GM12878 (cell line): ENCODE measurements at regions not wholly inside any gene's neighbourhood (a gene's known extent, or its start where the extent isn't known, plus 50 kb on each side); places are given as distances from the start of the nearest gene placed in this dataset.

Experiments
- ATAC-seq: fragments of 200-7000 bp; cut with Tn5 transposase; 3 replicates; pipeline ENCODE4 v1.9.1; 2020; ENCODE audit warnings: mild to moderate bottlenecking, moderate library complexity
- BruUV-seq: library from RNA; stranded (reverse); fragments of 400-500 nt; replicated peaks from 2 replicates; lab custom pipeline; 2021; lab: Mats Ljungman, UMichigan
- CTCF ChIA-PET: fragments of 300-600 bp; sonication (Branson Sonifier 250); formaldehyde crosslinking; extraction: SDS; loops from one replicate; lab custom pipeline; 2021; ENCODE audit warnings: inconsistent platforms; lab: Yijun Ruan, JAX
- POLR2A ChIA-PET: fragments of 350-600 bp; formaldehyde crosslinking; extraction: SDS; loops from one replicate; lab custom pipeline; 2021; ENCODE audit warnings: inconsistent platforms; lab: Charles Lee
- RAD21 ChIA-PET: fragments of 300-600 bp; sonication (Branson Sonifier 250); formaldehyde crosslinking; loops from one replicate; lab custom pipeline; 2023; ENCODE audit warnings: antibody characterized with exemption; ENCODE audit not compliant: unreplicated experiment; lab: Charles Lee
- SMC1A ChIA-PET: fragments of 300-600 bp; sonication (Branson Sonifier 250); formaldehyde crosslinking; loops from one replicate; lab custom pipeline; 2023; ENCODE audit not compliant: unreplicated experiment, uncharacterized antibody; lab: Charles Lee
- DNase-seq: peaks from one replicate; pipeline ENCODE4 v3.0.0-alpha.2; 2011; ENCODE audit warnings: low read depth, low spot score
- FAIRE-seq: peaks from 3 replicates; lab custom pipeline; 2011; peaks lifted over from hg19 to GRCh38; lab: Jason Lieb, UNC
- H2AFZ ChIP-seq: 2 replicates; pipeline ENCODE4 v1.6.0; 2011; ENCODE audit warnings: low read depth, low read length, control low read depth; ENCODE audit not compliant: control insufficient read depth
- H3K27ac ChIP-seq: 2 replicates; pipeline ENCODE4 v1.5.1; 2011; ENCODE audit warnings: control low read depth; ENCODE audit not compliant: control insufficient read depth, insufficient read depth
- H3K27me3 ChIP-seq, 2 experiments: replicated peaks in 1 of 2; 2 replicates each; pipeline versions ENCODE4 v1.6.0 to v1.6.1; 2011; ENCODE audit warnings: low read length in 1 of 2; ENCODE audit not compliant: control insufficient read depth in 2 of 2, insufficient read depth in 2 of 2
- H3K36me3 ChIP-seq, 2 experiments: 2 replicates each; pipeline ENCODE4 v1.5.1; 2011; ENCODE audit warnings: low read length in 1 of 2; ENCODE audit not compliant: control insufficient read depth in 2 of 2, insufficient read depth in 2 of 2
- H3K4me1 ChIP-seq: 2 replicates; pipeline ENCODE4 v1.6.1; 2011; ENCODE audit warnings: mild to moderate bottlenecking, low read length, moderate library complexity, mixed read lengths; ENCODE audit not compliant: control insufficient read depth, insufficient read depth
- H3K4me2 ChIP-seq: 2 replicates; pipeline ENCODE4 v1.6.0; 2011; ENCODE audit warnings: control low read depth; ENCODE audit not compliant: control insufficient read depth, insufficient read depth
- H3K4me3 ChIP-seq: fragments of 200-600 bp; sonication (generic); 2 replicates; pipeline ENCODE4 v1.5.1; 2016
- H3K79me2 ChIP-seq: 2 replicates; pipeline ENCODE4 v1.6.0; 2011; ENCODE audit warnings: low read length; ENCODE audit not compliant: control insufficient read depth, insufficient read depth
- H3K9ac ChIP-seq: 2 replicates; pipeline ENCODE4 v1.8.0; 2011; ENCODE audit warnings: low read length, control low read depth, mixed read lengths; ENCODE audit not compliant: control insufficient read depth, insufficient read depth
- H3K9me3 ChIP-seq: replicated peaks from 3 replicates; pipeline ENCODE4 v1.5.1; 2011; ENCODE audit warnings: mild to moderate bottlenecking, low read length; ENCODE audit not compliant: control insufficient read depth, insufficient read depth
- H4K20me1 ChIP-seq: 2 replicates; pipeline ENCODE4 v1.6.0; 2011; ENCODE audit not compliant: control insufficient read depth, insufficient read depth
- BACH1 ChIP-seq: fragments of 450-650 bp; IDR thresholded peaks from 2 replicates; pipeline ENCODE4 v1.6.1; 2017; ENCODE audit warnings: mild to moderate bottlenecking, borderline replicate concordance
- EGR1 ChIP-seq, 2 experiments: IDR thresholded peaks; 1 replicate in 1 of 2; 2 replicates in 1 of 2; pipeline ENCODE4 v1.6.1; 2011 to 2012; ENCODE audit warnings: low read depth in 2 of 2, low read length in 2 of 2, borderline replicate concordance in 1 of 2, mild to moderate bottlenecking in 1 of 2, moderate library complexity in 1 of 2
- EZH2 ChIP-seq: IDR thresholded peaks from 2 replicates; pipeline ENCODE4 v1.6.1; 2012; ENCODE audit warnings: low read depth, mild to moderate bottlenecking, control low read depth, inconsistent platforms, low read length, borderline replicate concordance; ENCODE audit not compliant: control insufficient read depth
- HCFC1 ChIP-seq: fragments of 150-350 bp; IDR thresholded peaks from 2 replicates; pipeline ENCODE4 v1.6.1; 2014; ENCODE audit warnings: low read length
- IKZF1 ChIP-seq: fragments of 450-650 bp; conservative IDR thresholded peaks from 2 replicates; pipeline ENCODE4 v1.6.1; 2017; ENCODE audit warnings: antibody characterized with exemption, mild to moderate bottlenecking
- KAT2A ChIP-seq: conservative IDR thresholded peaks from 2 replicates; pipeline ENCODE4 v1.6.1; 2011; ENCODE audit warnings: low read depth, low read length; ENCODE audit not compliant: control insufficient read depth
- KLF5 ChIP-seq: fragments of 450-650 bp; IDR thresholded peaks from 2 replicates; pipeline ENCODE4 v1.6.1; 2014; ENCODE audit warnings: mild to moderate bottlenecking; ENCODE audit not compliant: partially characterized antibody
- LARP7 ChIP-seq: fragments of 450-650 bp; IDR thresholded peaks from 2 replicates; pipeline ENCODE4 v1.6.1; 2017; ENCODE audit warnings: mild to moderate bottlenecking
- MTA3 ChIP-seq: IDR thresholded peaks from 2 replicates; pipeline ENCODE4 v1.6.1; 2012; ENCODE audit warnings: low read length, inconsistent platforms, borderline replicate concordance
- NFYB ChIP-seq: IDR thresholded peaks from 2 replicates; pipeline ENCODE4 v1.6.1; 2011; ENCODE audit warnings: low read depth, mild to moderate bottlenecking, low read length, improper control_type of control experiment, moderate library complexity; ENCODE audit not compliant: insufficient read depth
- POLR2AphosphoS2 ChIP-seq: IDR thresholded peaks from 2 replicates; pipeline ENCODE4 v1.6.1; 2011; ENCODE audit warnings: low read depth, mild to moderate bottlenecking, low read length, improper control_type of control experiment, moderate library complexity
- RB1 ChIP-seq: fragments of 450-650 bp; formaldehyde crosslinking; IDR thresholded peaks from 2 replicates; pipeline ENCODE4 v1.6.1; 2017; ENCODE audit warnings: mild to moderate bottlenecking, borderline replicate concordance
- RFX5 ChIP-seq: IDR thresholded peaks from 2 replicates; pipeline ENCODE4 v1.6.1; 2011; ENCODE audit warnings: low read depth, low read length, improper control_type of control experiment
- SMAD1 ChIP-seq: fragments of 450-650 bp; IDR thresholded peaks from 2 replicates; pipeline ENCODE4 v1.6.1; 2018; ENCODE audit warnings: mild to moderate bottlenecking, low read depth; ENCODE audit not compliant: partially characterized antibody
- SMC3 ChIP-seq: IDR thresholded peaks from 2 replicates; pipeline ENCODE4 v1.6.1; 2011; ENCODE audit warnings: low read length, improper control_type of control experiment, borderline replicate concordance
- SREBF1 ChIP-seq: IDR thresholded peaks from 2 replicates; pipeline ENCODE4 v1.6.1; 2012; ENCODE audit warnings: mild to moderate bottlenecking, low read length
- WGBS: methylation state at CpG from one replicate; pipeline ENCODE4 v1.1.6; 2016; ENCODE audit warnings: low lambda C conversion rate; ENCODE audit not compliant: insufficient replicate concordance, insufficient coverage; ENCODE audit errors: missing lambda C conversion rate; 5-methylcytosine and 5-hydroxymethylcytosine counted together
- in situ Hi-C: fragments of 300-500 bp; cut with MboI; formaldehyde crosslinking; loops from 9 replicates; pipeline ENCODE4 v1.14.3; 2018; ENCODE audit warnings: mixed read lengths
- intact Hi-C: fragments of 100-400 bp; cut with micrococcal nuclease; formaldehyde crosslinking; loops from one replicate; pipeline ENCODE4 v1.14.2; 2022; ENCODE audit not compliant: unreplicated experiment
- TF ChIP-seq, protein P1 (sequence below): fragments of 450-650 bp; formaldehyde crosslinking; IDR thresholded peaks from 2 replicates; pipeline ENCODE4 v1.4.0; 2022; ENCODE audit warnings: mild to moderate bottlenecking, moderate library complexity
- TF ChIP-seq, protein P2 (sequence below): fragments of 450-650 bp; IDR thresholded peaks from 2 replicates; pipeline ENCODE4 v1.6.1; 2017; ENCODE audit warnings: mild to moderate bottlenecking
- TF ChIP-seq, protein P3 (sequence below): fragments of 150-350 bp; IDR thresholded peaks from 2 replicates; pipeline ENCODE4 v1.6.1; 2014; ENCODE audit warnings: mild to moderate bottlenecking, low read depth, low read length

DNA sequence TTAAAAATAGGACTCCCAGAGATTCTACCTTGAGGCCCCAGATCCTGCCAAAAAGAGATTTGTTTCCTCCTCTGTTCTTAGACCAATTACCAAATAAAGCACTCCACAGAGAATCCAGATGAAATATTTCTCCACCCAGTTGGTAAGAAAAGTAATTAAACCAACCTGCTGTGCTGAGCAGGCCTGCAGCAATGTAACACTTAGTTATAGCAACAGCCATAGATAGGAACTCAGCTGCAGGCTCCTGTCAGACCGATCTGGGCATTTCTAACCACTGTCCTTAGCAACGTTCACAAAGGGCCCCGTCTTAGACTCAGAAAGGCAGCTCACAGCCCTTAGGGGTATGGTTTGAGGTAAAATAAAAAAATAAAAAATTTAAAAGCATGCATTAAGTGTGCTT, 271.1 kb downstream of the KCNRG start:
- Histone ChIP-seq H3K79me2 (no peaks in the 10 kb centered on the region), H3K36me3 (no peaks in the 10 kb centered on the region), H3K9ac (no peak overlapping the region), H4K20me1 (no peaks in the 10 kb centered on the region), H3K27ac (no peak overlapping the region), H2AFZ (no peak overlapping the region), H3K27me3 (peaks cover 0 to 4% of the 10 kb centered on the region in 2 experiments; a peak in 3 of 4 replicates), H3K4me2 (no peak overlapping the region), H3K4me1 (peaks cover 12% of the 10 kb centered on the region), H3K4me3 (no peak overlapping the region), H3K9me3 (no peaks in the 10 kb centered on the region; the same call in none of the 3 replicates)
- POLR2A ChIA-PET = no interaction called here
- ATAC-seq (no peak), DNase-seq (no peak), FAIRE-seq (no peak)
- in situ Hi-C loops (no loop called here), intact Hi-C loops (no loop called here)
- WGBS = 30% methylated on average over 3 of the region's 3 CpGs
- RAD21 ChIA-PET = no interaction called here
- CTCF ChIA-PET = no interaction called here
- no TSS peak for BruUV-seq
- SMC1A ChIA-PET = interaction anchor here (0.6 kb wide), 1 partner anchor 199 kb away, joined by 3 read pairs; no protein-coding TSS in a partner anchor
- TF ChIP-seq, protein P1, sequence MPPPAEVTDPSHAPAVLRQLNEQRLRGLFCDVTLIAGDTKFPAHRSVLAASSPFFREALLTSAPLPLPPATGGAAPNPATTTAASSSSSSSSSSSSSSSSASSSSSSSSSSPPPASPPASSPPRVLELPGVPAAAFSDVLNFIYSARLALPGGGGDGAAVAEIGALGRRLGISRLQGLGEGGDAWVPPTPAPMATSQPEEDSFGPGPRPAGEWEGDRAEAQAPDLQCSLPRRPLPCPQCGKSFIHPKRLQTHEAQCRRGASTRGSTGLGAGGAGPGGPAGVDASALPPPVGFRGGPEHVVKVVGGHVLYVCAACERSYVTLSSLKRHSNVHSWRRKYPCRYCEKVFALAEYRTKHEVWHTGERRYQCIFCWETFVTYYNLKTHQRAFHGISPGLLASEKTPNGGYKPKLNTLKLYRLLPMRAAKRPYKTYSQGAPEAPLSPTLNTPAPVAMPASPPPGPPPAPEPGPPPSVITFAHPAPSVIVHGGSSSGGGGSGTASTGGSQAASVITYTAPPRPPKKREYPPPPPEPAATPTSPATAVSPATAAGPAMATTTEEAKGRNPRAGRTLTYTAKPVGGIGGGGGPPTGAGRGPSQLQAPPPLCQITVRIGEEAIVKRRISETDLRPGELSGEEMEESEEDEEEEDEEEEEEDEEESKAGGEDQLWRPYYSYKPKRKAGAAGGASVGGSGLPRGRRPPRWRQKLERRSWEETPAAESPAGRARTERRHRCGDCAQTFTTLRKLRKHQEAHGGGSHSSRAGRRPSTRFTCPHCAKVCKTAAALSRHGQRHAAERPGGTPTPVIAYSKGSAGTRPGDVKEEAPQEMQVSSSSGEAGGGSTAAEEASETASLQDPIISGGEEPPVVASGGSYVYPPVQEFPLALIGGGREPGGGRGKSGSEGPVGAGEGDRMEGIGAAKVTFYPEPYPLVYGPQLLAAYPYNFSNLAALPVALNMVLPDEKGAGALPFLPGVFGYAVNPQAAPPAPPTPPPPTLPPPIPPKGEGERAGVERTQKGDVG (CRISPR knock-in tag) = no peak
- TF ChIP-seq LARP7 = no peak
- no peak for TF ChIP-seq NFYB
- no peak for TF ChIP-seq IKZF1
- no peak for TF ChIP-seq HCFC1
- TF ChIP-seq EGR1 (IDR thresholded peaks at IDR 0.05; ENCODE audit: borderline replicate concordance in 1 of 2, low read depth in 2 of 2, low read length in 2 of 2) = no peak
- no peak for TF ChIP-seq SREBF1
- TF ChIP-seq EZH2 = no peak
- no peak for TF ChIP-seq KAT2A
- TF ChIP-seq SMC3 = no peak
- no peak for TF ChIP-seq SMAD1
- TF ChIP-seq, protein P2, sequence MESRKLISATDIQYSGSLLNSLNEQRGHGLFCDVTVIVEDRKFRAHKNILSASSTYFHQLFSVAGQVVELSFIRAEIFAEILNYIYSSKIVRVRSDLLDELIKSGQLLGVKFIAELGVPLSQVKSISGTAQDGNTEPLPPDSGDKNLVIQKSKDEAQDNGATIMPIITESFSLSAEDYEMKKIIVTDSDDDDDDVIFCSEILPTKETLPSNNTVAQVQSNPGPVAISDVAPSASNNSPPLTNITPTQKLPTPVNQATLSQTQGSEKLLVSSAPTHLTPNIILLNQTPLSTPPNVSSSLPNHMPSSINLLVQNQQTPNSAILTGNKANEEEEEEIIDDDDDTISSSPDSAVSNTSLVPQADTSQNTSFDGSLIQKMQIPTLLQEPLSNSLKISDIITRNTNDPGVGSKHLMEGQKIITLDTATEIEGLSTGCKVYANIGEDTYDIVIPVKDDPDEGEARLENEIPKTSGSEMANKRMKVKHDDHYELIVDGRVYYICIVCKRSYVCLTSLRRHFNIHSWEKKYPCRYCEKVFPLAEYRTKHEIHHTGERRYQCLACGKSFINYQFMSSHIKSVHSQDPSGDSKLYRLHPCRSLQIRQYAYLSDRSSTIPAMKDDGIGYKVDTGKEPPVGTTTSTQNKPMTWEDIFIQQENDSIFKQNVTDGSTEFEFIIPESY = no peak
- no peak for TF ChIP-seq MTA3
- TF ChIP-seq RFX5 = no peak
- no peak for TF ChIP-seq BACH1
- TF ChIP-seq POLR2AphosphoS2 = no peak
- no peak for TF ChIP-seq KLF5
- TF ChIP-seq, protein P3, sequence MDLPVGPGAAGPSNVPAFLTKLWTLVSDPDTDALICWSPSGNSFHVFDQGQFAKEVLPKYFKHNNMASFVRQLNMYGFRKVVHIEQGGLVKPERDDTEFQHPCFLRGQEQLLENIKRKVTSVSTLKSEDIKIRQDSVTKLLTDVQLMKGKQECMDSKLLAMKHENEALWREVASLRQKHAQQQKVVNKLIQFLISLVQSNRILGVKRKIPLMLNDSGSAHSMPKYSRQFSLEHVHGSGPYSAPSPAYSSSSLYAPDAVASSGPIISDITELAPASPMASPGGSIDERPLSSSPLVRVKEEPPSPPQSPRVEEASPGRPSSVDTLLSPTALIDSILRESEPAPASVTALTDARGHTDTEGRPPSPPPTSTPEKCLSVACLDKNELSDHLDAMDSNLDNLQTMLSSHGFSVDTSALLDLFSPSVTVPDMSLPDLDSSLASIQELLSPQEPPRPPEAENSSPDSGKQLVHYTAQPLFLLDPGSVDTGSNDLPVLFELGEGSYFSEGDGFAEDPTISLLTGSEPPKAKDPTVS = no peak
- TF ChIP-seq RB1 = no peak
